Activated naive CD8-positive, alpha-beta T cell (primary cell): ENCODE measurements at regions not wholly inside any gene's neighbourhood (a gene's known extent, or its start where the extent isn't known, plus 50 kb on each side); places are given as distances from the start of the nearest gene placed in this dataset.
"Not testable (repeated sequence)": the region's sequence is repeated elsewhere in the genome, so short reads cannot be mapped to it uniquely, and the experiment has no call there.

Source experiments
- H3K27ac Mint-ChIP-seq: one replicate; pipeline ENCODE4 v1.8.0; 2021; ENCODE audit warnings: mixed read lengths
- H3K27me3 Mint-ChIP-seq: one replicate; pipeline ENCODE4 v1.8.0; 2021; ENCODE audit warnings: mixed read lengths
- H3K36me3 Mint-ChIP-seq: one replicate; pipeline ENCODE4 v1.8.0; 2021; ENCODE audit warnings: mixed read lengths
- H3K4me1 Mint-ChIP-seq: one replicate; pipeline ENCODE4 v1.8.0; 2021; ENCODE audit warnings: low read depth, mixed read lengths
- H3K4me3 Mint-ChIP-seq: one replicate; pipeline ENCODE4 v1.8.0; 2021; ENCODE audit warnings: mild to moderate bottlenecking, mixed read lengths
- H3K9me3 Mint-ChIP-seq: one replicate; pipeline ENCODE4 v1.8.0; 2021; ENCODE audit warnings: low read depth, mixed read lengths

GRCh38 chr7:65317372-65317771, 56.3 kb upstream of the ZNF92 start:
- peaks cover 2% of the 10 kb centered on the region for H3K27me3 Mint-ChIP-seq
- no peaks in the 10 kb centered on the region for H3K9me3 Mint-ChIP-seq
- H3K36me3 Mint-ChIP-seq: no peaks in the 10 kb centered on the region
- H3K4me1 Mint-ChIP-seq: no peaks in the 10 kb centered on the region
- no peak overlapping the region for H3K4me3 Mint-ChIP-seq
- H3K27ac Mint-ChIP-seq: no peak overlapping the region

GRCh38 chr7:65310761-65311160, 62.9 kb upstream of the ZNF92 start:
- H3K4me3 Mint-ChIP-seq: no peak overlapping the region
- no peak overlapping the region for H3K27ac Mint-ChIP-seq
- H3K27me3 Mint-ChIP-seq: peaks cover 3% of the 10 kb centered on the region
- H3K9me3 Mint-ChIP-seq: no peaks in the 10 kb centered on the region
- H3K36me3 Mint-ChIP-seq: no peaks in the 10 kb centered on the region
- H3K4me1 Mint-ChIP-seq: no peaks in the 10 kb centered on the region

- no peak overlapping the region for H3K4me3 Mint-ChIP-seq
Measured at GRCh38 chr7:65308300-65308678, 65.4 kb upstream of the ZNF92 start.

GRCh38 chr7:65307651-65308299, 65.9 kb upstream of the ZNF92 start:
- Mint-ChIP-seq H3K4me3 (no peak overlapping the region), H3K4me1 (no peaks in the 10 kb centered on the region), H3K27ac (no peak overlapping the region), H3K27me3 (peaks cover 7% of the 10 kb centered on the region), H3K9me3 (no peaks in the 10 kb centered on the region), H3K36me3 (no peaks in the 10 kb centered on the region)

More at GRCh38 chr7:65308300-65308678, 65.4 kb upstream of the ZNF92 start:
- H3K27ac Mint-ChIP-seq: no peak overlapping the region
- H3K27me3 Mint-ChIP-seq: peaks cover 7% of the 10 kb centered on the region
- no peaks in the 10 kb centered on the region for H3K9me3 Mint-ChIP-seq
- H3K4me1 Mint-ChIP-seq: no peaks in the 10 kb centered on the region
- no peaks in the 10 kb centered on the region for H3K36me3 Mint-ChIP-seq

GRCh38 chr7:65304175-65304574, 69.5 kb upstream of the ZNF92 start:
- H3K36me3 Mint-ChIP-seq: no peaks in the 10 kb centered on the region
- no peak overlapping the region for H3K27ac Mint-ChIP-seq
- H3K4me3 Mint-ChIP-seq: no peak overlapping the region
- H3K9me3 Mint-ChIP-seq: no peaks in the 10 kb centered on the region
- H3K27me3 Mint-ChIP-seq: peaks cover 14% of the 10 kb centered on the region
- no peaks in the 10 kb centered on the region for H3K4me1 Mint-ChIP-seq

GRCh38 chr7:65302883-65303282, 70.8 kb upstream of the ZNF92 start:
- no peaks in the 10 kb centered on the region for H3K4me1 Mint-ChIP-seq
- no peak overlapping the region for H3K27ac Mint-ChIP-seq

GRCh38 chr7:65301007-65301406, 72.6 kb upstream of the ZNF92 start:
- peaks cover under 1% of the 10 kb centered on the region for H3K4me1 Mint-ChIP-seq
- H3K27ac Mint-ChIP-seq: no peak overlapping the region
- no peak overlapping the region for H3K4me3 Mint-ChIP-seq
- no peaks in the 10 kb centered on the region for H3K9me3 Mint-ChIP-seq
- peaks cover under 1% of the 10 kb centered on the region for H3K36me3 Mint-ChIP-seq
- H3K27me3 Mint-ChIP-seq: peaks cover 11% of the 10 kb centered on the region

More at GRCh38 chr7:65302883-65303282, 70.8 kb upstream of the ZNF92 start:
- Mint-ChIP-seq H3K27me3 (peaks cover 13% of the 10 kb centered on the region), H3K36me3 (no peaks in the 10 kb centered on the region), H3K9me3 (no peaks in the 10 kb centered on the region), H3K4me3 (no peak overlapping the region)

- H3K4me3 Mint-ChIP-seq: no peak overlapping the region
- peaks cover 10% of the 10 kb centered on the region for H3K4me1 Mint-ChIP-seq
- H3K27me3 Mint-ChIP-seq: peaks cover 4% of the 10 kb centered on the region
- no peak overlapping the region for H3K27ac Mint-ChIP-seq
- no peaks in the 10 kb centered on the region for H3K9me3 Mint-ChIP-seq
- H3K36me3 Mint-ChIP-seq: peaks cover 2% of the 10 kb centered on the region
Measured at GRCh38 chr7:65295409-65295808, 78.2 kb upstream of the ZNF92 start.

- H3K4me1 Mint-ChIP-seq, H3K9me3 Mint-ChIP-seq, H3K4me3 Mint-ChIP-seq, H3K36me3 Mint-ChIP-seq, H3K27ac Mint-ChIP-seq, H3K27me3 Mint-ChIP-seq: not testable (repeated sequence)
Measured at GRCh38 chr7:65290340-65290739, 83.3 kb upstream of the ZNF92 start.

- Mint-ChIP-seq H3K36me3 (no peaks in the 10 kb centered on the region), H3K27me3 (no peaks in the 10 kb centered on the region), H3K4me1 (no peaks in the 10 kb centered on the region), H3K27ac (no peak overlapping the region), H3K9me3 (no peaks in the 10 kb centered on the region), H3K4me3 (no peak overlapping the region)
Measured at GRCh38 chr7:65287023-65287422, 86.6 kb upstream of the ZNF92 start.

GRCh38 chr7:65285906-65286864, 87.5 kb upstream of the ZNF92 start:
- H3K27me3 Mint-ChIP-seq: peaks cover 4% of the 10 kb centered on the region
- no peak overlapping the region for H3K27ac Mint-ChIP-seq
- H3K4me3 Mint-ChIP-seq: no peak overlapping the region

GRCh38 chr7:65285241-65285640, 88.4 kb upstream of the ZNF92 start:
- H3K36me3 Mint-ChIP-seq, H3K27me3 Mint-ChIP-seq, H3K4me3 Mint-ChIP-seq, H3K4me1 Mint-ChIP-seq, H3K9me3 Mint-ChIP-seq, H3K27ac Mint-ChIP-seq: not testable (repeated sequence)

More at GRCh38 chr7:65285906-65286864, 87.5 kb upstream of the ZNF92 start:
- no peaks in the 10 kb centered on the region for H3K9me3 Mint-ChIP-seq
- no peaks in the 10 kb centered on the region for H3K36me3 Mint-ChIP-seq
- no peaks in the 10 kb centered on the region for H3K4me1 Mint-ChIP-seq

GRCh38 chr7:65279795-65280194, 93.9 kb upstream of the ZNF92 start:
- Mint-ChIP-seq H3K27ac (no peak overlapping the region), H3K4me1 (no peaks in the 10 kb centered on the region), H3K36me3 (no peaks in the 10 kb centered on the region), H3K4me3 (no peak overlapping the region), H3K27me3 (peaks cover 19% of the 10 kb centered on the region), H3K9me3 (peaks cover 17% of the 10 kb centered on the region)

- Mint-ChIP-seq H3K9me3 (peaks cover 19% of the 10 kb centered on the region), H3K36me3 (no peaks in the 10 kb centered on the region), H3K4me1 (no peaks in the 10 kb centered on the region), H3K27ac (no peak overlapping the region), H3K27me3 (peaks cover 33% of the 10 kb centered on the region), H3K4me3 (no peak overlapping the region)
Measured at GRCh38 chr7:65276822-65277221, 96.8 kb upstream of the ZNF92 start.

GRCh38 chr7:65271502-65271901, 102.2 kb upstream of the ZNF92 start:
- not testable (repeated sequence) for H3K9me3 Mint-ChIP-seq, H3K36me3 Mint-ChIP-seq, H3K27ac Mint-ChIP-seq, H3K4me3 Mint-ChIP-seq
- Mint-ChIP-seq H3K4me1 (peaks cover 10% of the 10 kb centered on the region), H3K27me3 (peaks cover 42% of the 10 kb centered on the region)
